ENCODE measurements at regions not wholly inside any gene's neighbourhood (a gene's known extent, or its start where the extent isn't known, plus 50 kb on each side); places are given as distances from the start of the nearest gene placed in this dataset.

GRCh38 chr16:86448306-86448890 lies 61.9 kb upstream of the FOXF1 start:
- Mint-ChIP-seq H3K27ac (no peak overlapping the region), H3K36me3 (ENCODE audit: low read depth) (no peaks in the 10 kb centered on the region), H3K4me3 (no peak overlapping the region), H3K9me3 (no peaks in the 10 kb centered on the region), H3K27me3 (peaks cover 46% of the 10 kb centered on the region), H3K4me1 (ENCODE audit: low read depth) (peaks cover 4% of the 10 kb centered on the region)
- no peak for DNase-seq

GRCh38 chr16:86449446-86450095 lies 60.8 kb upstream of the FOXF1 start:
- Mint-ChIP-seq H3K36me3 (ENCODE audit: low read depth) (no peaks in the 10 kb centered on the region), H3K9me3 (no peaks in the 10 kb centered on the region), H3K4me3 (no peak overlapping the region), H3K4me1 (ENCODE audit: low read depth) (no peaks in the 10 kb centered on the region), H3K27me3 (peaks cover 35% of the 10 kb centered on the region), H3K27ac (no peak overlapping the region)
- no peak for DNase-seq

- H3K36me3 Mint-ChIP-seq (ENCODE audit: low read depth), result no peaks in the 10 kb centered on the region
- H3K27me3 Mint-ChIP-seq, result peaks cover 32% of the 10 kb centered on the region
- no peak overlapping the region for H3K27ac Mint-ChIP-seq
- no peaks in the 10 kb centered on the region for H3K9me3 Mint-ChIP-seq
- H3K4me1 Mint-ChIP-seq (ENCODE audit: low read depth), result no peaks in the 10 kb centered on the region
- no peak overlapping the region for H3K4me3 Mint-ChIP-seq
- no peak for DNase-seq
Observed at GRCh38 chr16:86450691-86451090, 59.6 kb upstream of the FOXF1 start.

GRCh38 chr16:86452451-86452850 lies 57.9 kb upstream of the FOXF1 start:
- Mint-ChIP-seq H3K36me3 (ENCODE audit: low read depth) (no peaks in the 10 kb centered on the region), H3K27me3 (peaks cover 31% of the 10 kb centered on the region), H3K4me1 (ENCODE audit: low read depth) (no peaks in the 10 kb centered on the region), H3K9me3 (no peaks in the 10 kb centered on the region), H3K27ac (no peak overlapping the region), H3K4me3 (no peak overlapping the region)
- no peak for DNase-seq

DNA sequence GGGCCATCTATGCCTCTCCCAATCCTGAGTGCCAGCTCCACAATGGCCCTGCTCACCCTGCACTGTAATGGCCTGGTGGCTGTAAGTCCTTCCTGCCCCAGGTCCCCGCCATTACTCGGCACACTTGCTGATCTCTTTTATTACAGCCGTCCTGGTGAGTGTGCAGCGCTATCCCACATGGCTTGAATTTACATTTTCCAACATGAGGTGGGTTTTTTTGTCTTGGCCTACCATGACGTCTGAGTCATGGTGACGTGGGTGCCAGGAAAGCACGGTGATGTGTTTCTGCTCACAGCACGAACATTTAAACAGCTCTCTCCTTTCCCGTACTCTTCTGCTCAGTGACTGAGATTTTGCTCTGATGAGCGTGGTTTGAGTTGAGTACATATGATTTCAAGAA lies 55.2 kb upstream of the FOXF1 start:
- Mint-ChIP-seq H3K27ac (no peak overlapping the region), H3K4me1 (ENCODE audit: low read depth) (no peaks in the 10 kb centered on the region), H3K27me3 (peaks cover 37% of the 10 kb centered on the region), H3K4me3 (no peak overlapping the region), H3K36me3 (ENCODE audit: low read depth) (no peaks in the 10 kb centered on the region), H3K9me3 (no peaks in the 10 kb centered on the region)
- no peak for DNase-seq

DNA sequence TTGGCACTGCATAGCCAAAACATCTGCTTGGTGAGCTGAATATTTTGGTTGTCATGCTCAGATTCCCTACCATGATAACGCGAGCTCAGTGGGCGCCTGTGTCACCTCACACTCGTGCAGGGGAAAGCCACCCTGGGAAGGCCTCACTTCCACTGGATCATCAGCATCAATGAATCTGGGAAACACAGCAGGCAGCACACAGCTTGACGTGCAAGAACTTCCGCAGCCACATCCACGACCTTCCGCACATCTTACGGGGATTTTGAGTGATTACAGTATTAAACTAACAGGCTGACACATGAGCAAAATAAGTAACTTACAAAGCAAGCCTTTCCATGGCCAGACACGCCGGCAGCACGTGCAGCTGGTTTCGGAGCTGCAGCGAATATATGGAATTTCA lies 54.7 kb upstream of the FOXF1 start:
- H3K4me1 Mint-ChIP-seq (ENCODE audit: low read depth), result no peaks in the 10 kb centered on the region
- H3K27me3 Mint-ChIP-seq, result peaks cover 37% of the 10 kb centered on the region
- H3K27ac Mint-ChIP-seq, result no peak overlapping the region
- no peaks in the 10 kb centered on the region for H3K9me3 Mint-ChIP-seq
- no peaks in the 10 kb centered on the region for H3K36me3 Mint-ChIP-seq (ENCODE audit: low read depth)
- H3K4me3 Mint-ChIP-seq, result no peak overlapping the region
- no peak for DNase-seq

DNA sequence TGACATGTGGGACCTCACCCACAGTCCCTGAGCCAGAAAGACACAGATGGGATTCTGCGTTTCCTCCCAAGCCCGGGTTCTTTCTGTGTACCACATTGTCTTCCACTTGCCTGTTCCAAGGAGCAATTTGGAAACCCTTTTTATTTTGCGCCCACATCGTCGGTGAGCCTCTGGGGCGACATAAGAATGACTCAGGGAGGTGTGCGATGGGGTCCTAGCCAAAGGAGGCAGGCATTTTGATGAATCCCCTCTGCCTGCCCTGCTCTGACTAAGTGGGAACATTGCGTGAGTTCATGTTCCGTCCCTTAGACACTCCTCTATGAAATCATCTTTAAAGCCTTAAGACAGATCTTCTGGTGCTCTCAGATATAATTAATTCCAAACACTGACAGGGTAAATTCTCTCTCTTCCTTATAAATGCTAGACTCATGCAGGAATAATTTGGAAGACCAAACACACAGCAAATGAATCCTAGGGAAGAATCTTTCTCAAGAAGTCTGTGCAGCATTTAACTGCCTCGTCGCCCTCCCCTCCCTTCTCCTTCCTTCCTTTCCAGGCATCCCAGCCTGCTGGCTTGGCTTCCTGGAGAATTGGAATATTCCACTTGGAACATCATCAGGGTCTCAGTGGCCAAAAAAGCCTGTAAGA lies 52.7 kb upstream of the FOXF1 start:
- no peaks in the 10 kb centered on the region for H3K4me1 Mint-ChIP-seq (ENCODE audit: low read depth)
- no peak for DNase-seq

GRCh38 chr16:86458149-86458777 lies 52.1 kb upstream of the FOXF1 start:
- H3K4me3 Mint-ChIP-seq, result no peak overlapping the region
- no peak for DNase-seq
- H3K27ac Mint-ChIP-seq, result no peak overlapping the region
- H3K9me3 Mint-ChIP-seq, result peaks cover 11% of the 10 kb centered on the region
- peaks cover 43% of the 10 kb centered on the region for H3K27me3 Mint-ChIP-seq
- no peaks in the 10 kb centered on the region for H3K36me3 Mint-ChIP-seq (ENCODE audit: low read depth)
- no peaks in the 10 kb centered on the region for H3K4me1 Mint-ChIP-seq (ENCODE audit: low read depth)

More for the DNA sequence above, 52.7 kb upstream of the FOXF1 start:
- Mint-ChIP-seq H3K4me3 (no peak overlapping the region), H3K27ac (no peak overlapping the region), H3K27me3 (peaks cover 43% of the 10 kb centered on the region), H3K9me3 (peaks cover 11% of the 10 kb centered on the region), H3K36me3 (ENCODE audit: low read depth) (no peaks in the 10 kb centered on the region)

- H3K4me3 Mint-ChIP-seq, result no peak overlapping the region
- peaks cover 43% of the 10 kb centered on the region for H3K27me3 Mint-ChIP-seq
- no peak for DNase-seq
- H3K36me3 Mint-ChIP-seq (ENCODE audit: low read depth), result no peaks in the 10 kb centered on the region
- peaks cover 17% of the 10 kb centered on the region for H3K9me3 Mint-ChIP-seq
- H3K27ac Mint-ChIP-seq, result no peak overlapping the region
- H3K4me1 Mint-ChIP-seq (ENCODE audit: low read depth), result no peaks in the 10 kb centered on the region
Observed at GRCh38 chr16:86459266-86459665, 51.1 kb upstream of the FOXF1 start.

Data from activated T-cell treated with anti-CD3 and anti-CD28 coated beads, Interleukin-2, amount 50 U/mL, for 24 hours (primary cell).